Endothelial cell of umbilical vein (primary cell): ENCODE measurements at regions not wholly inside any gene's neighbourhood (a gene's known extent, or its start where the extent isn't known, plus 50 kb on each side); places are given as distances from the start of the nearest gene placed in this dataset.

Experiments used
- BruUV-seq: library from RNA; stranded (reverse); fragments of 400-500 nt; replicated peaks from 2 replicates; lab custom pipeline; 2021; lab: Mats Ljungman, UMichigan
- CTCF ChIA-PET: fragments of 300-600, 350-600 bp; sonication (Branson Sonifier 250); formaldehyde crosslinking; loops from one replicate; lab custom pipeline; 2021; ENCODE audit warnings: antibody characterized with exemption, inconsistent platforms; lab: Charles Lee
- POLR2A ChIA-PET: fragments of 300-600, 350-600 bp; sonication (Branson Sonifier 250); formaldehyde crosslinking; loops from one replicate; lab custom pipeline; 2021; ENCODE audit warnings: antibody characterized with exemption, inconsistent platforms; lab: Charles Lee
- DNase-seq: peaks from one replicate; pipeline ENCODE4 v3.0.0-alpha.2; 2011; ENCODE audit warnings: low read depth, low spot score
- FAIRE-seq: peaks from 2 replicates; lab custom pipeline; 2011; peaks lifted over from hg19 to GRCh38; lab: Jason Lieb, UNC
- H2AFZ ChIP-seq: 2 replicates; pipeline ENCODE4 v1.6.0; 2012; ENCODE audit warnings: low read depth, low read length, control low read depth, inconsistent platforms
- H3K27ac ChIP-seq: 2 replicates; pipeline ENCODE4 v1.5.1; 2011; ENCODE audit warnings: low read depth, mild to moderate bottlenecking, control low read depth, low read length, moderate library complexity; ENCODE audit not compliant: insufficient read depth
- H3K27me3 ChIP-seq, 2 experiments: 2 replicates each; pipeline versions ENCODE4 v1.6.0 to v1.6.1; 2011; ENCODE audit warnings: low read length in 2 of 2, mixed read lengths in 1 of 2; ENCODE audit not compliant: control insufficient read depth in 2 of 2, insufficient read depth in 2 of 2
- H3K36me3 ChIP-seq, 2 experiments: 2 replicates in 1 of 2; 3 replicates in 1 of 2; pipeline ENCODE4 v1.5.1; 2011; ENCODE audit warnings: low read length in 2 of 2, mild to moderate bottlenecking in 1 of 2, moderate library complexity in 1 of 2; ENCODE audit not compliant: control insufficient read depth in 2 of 2, insufficient read depth in 2 of 2; ENCODE audit errors: extremely low read depth in 1 of 2
- H3K4me1 ChIP-seq: 3 replicates; pipeline ENCODE4 v1.5.1; 2011; ENCODE audit warnings: mild to moderate bottlenecking, low read length; ENCODE audit not compliant: control insufficient read depth, insufficient read depth; ENCODE audit errors: extremely low read depth
- H3K4me2 ChIP-seq: 2 replicates; pipeline ENCODE4 v1.6.1; 2011; ENCODE audit warnings: low read length, control low read depth, mixed read lengths; ENCODE audit not compliant: insufficient read depth
- H3K4me3 ChIP-seq, 3 experiments: fragments of 200-600 bp in 1 of 3; sonication (generic), shearing (Covaris generic) in 1 of 3; replicated peaks in 1 of 3; 2 replicates each; pipeline ENCODE4 v1.5.1; 2011 to 2016; ENCODE audit warnings: control low read depth in 3 of 3, low read length in 3 of 3, mild to moderate bottlenecking in 2 of 3, inconsistent platforms in 1 of 3, low read depth in 1 of 3, moderate library complexity in 1 of 3; ENCODE audit not compliant: insufficient read depth in 1 of 3
- H3K79me2 ChIP-seq: 2 replicates; pipeline ENCODE4 v1.6.0; 2012; ENCODE audit warnings: low read length, inconsistent platforms; ENCODE audit not compliant: control insufficient read depth, insufficient read depth
- H3K9ac ChIP-seq: replicated peaks from 2 replicates; pipeline ENCODE3; 2011; ENCODE audit warnings: low read length, control low read depth; ENCODE audit not compliant: insufficient read depth; ENCODE audit errors: extremely low read depth
- H3K9me1 ChIP-seq: replicated peaks from 3 replicates; pipeline ENCODE4 v1.6.0; 2011; ENCODE audit warnings: mild to moderate bottlenecking, low read length; ENCODE audit not compliant: control insufficient read depth, insufficient read depth; ENCODE audit errors: extremely low read depth
- H3K9me3 ChIP-seq: replicated peaks from 2 replicates; pipeline ENCODE4 v1.5.1; 2012; ENCODE audit warnings: low read length, inconsistent platforms; ENCODE audit not compliant: control insufficient read depth, insufficient read depth
- H4K20me1 ChIP-seq: replicated peaks from 2 replicates; pipeline ENCODE3; 2011; ENCODE audit warnings: mild to moderate bottlenecking, low read length; ENCODE audit not compliant: control insufficient read depth, insufficient read depth; ENCODE audit errors: extremely low read depth
- CTCF ChIP-seq, 2 donors: IDR thresholded peaks; 1 replicate in 1 of 2; 2 replicates in 1 of 2; pipeline ENCODE4 v1.5.1; 2011; ENCODE audit warnings: low read length in 2 of 2, mild to moderate bottlenecking in 2 of 2, moderate library complexity in 2 of 2, control low read depth in 1 of 2, inconsistent platforms in 1 of 2, low read depth in 1 of 2; ENCODE audit not compliant: insufficient read depth in 1 of 2; ENCODE audit errors: extremely low read depth in 1 of 2
- EZH2 ChIP-seq: IDR thresholded peaks from 2 replicates; pipeline ENCODE4 v1.6.1; 2012; ENCODE audit warnings: borderline replicate concordance, low read depth, mild to moderate bottlenecking, moderate library complexity, low read length, inconsistent platforms; ENCODE audit not compliant: severe bottlenecking
- FOS ChIP-seq: IDR thresholded peaks from 2 replicates; pipeline ENCODE4 v1.6.1; 2011; ENCODE audit warnings: mild to moderate bottlenecking, low read length, moderate library complexity, borderline replicate concordance; ENCODE audit not compliant: insufficient read depth
- GATA2 ChIP-seq: IDR thresholded peaks from 2 replicates; pipeline ENCODE4 v1.7.0; 2011; ENCODE audit warnings: low read depth, mild to moderate bottlenecking, moderate library complexity, mixed read lengths, low read length; ENCODE audit not compliant: insufficient read length, insufficient read depth
- JUN ChIP-seq: IDR thresholded peaks from 2 replicates; pipeline ENCODE4 v1.6.1; 2011; ENCODE audit warnings: borderline replicate concordance, low read depth; ENCODE audit not compliant: insufficient read length, insufficient read depth
- MAX ChIP-seq: IDR thresholded peaks from 2 replicates; pipeline ENCODE4 v1.6.1; 2011; ENCODE audit not compliant: insufficient read depth, insufficient read length
- MYC ChIP-seq: IDR thresholded peaks from one replicate; pipeline ENCODE4 v1.6.1; 2011; ENCODE audit warnings: mild to moderate bottlenecking, low read depth, low read length
- POLR2A ChIP-seq: IDR thresholded peaks from 2 replicates; pipeline ENCODE4 v1.6.1; 2012; ENCODE audit warnings: low read depth, mild to moderate bottlenecking, control low read depth, low read length
- POLR2AphosphoS5 ChIP-seq: IDR thresholded peaks from 2 replicates; pipeline ENCODE4 v1.6.1; 2012; ENCODE audit warnings: low read depth, mild to moderate bottlenecking, control low read depth, low read length, moderate library complexity; ENCODE audit not compliant: insufficient read depth
- dilution Hi-C: fragments of 300-500 bp; cut with MboI; formaldehyde crosslinking; loops from one replicate; pipeline ENCODE4 v1.15.0; 2019; ENCODE audit warnings: low sequenced_read_pairs; ENCODE audit not compliant: extremely low pct_ligation_motif_present
- intact Hi-C: fragments of 100-400 bp; cut with micrococcal nuclease; formaldehyde crosslinking; loops from one replicate; pipeline ENCODE4 v1.10.0; 2022

GRCh38 chr11:54944211-54944610 is 237.6 kb downstream of the OR4A5 start:
- no peak overlapping the region for H3K9ac ChIP-seq
- H3K9me3 ChIP-seq, result peaks cover 3% of the 10 kb centered on the region
- H3K27ac ChIP-seq, result no peak overlapping the region
- no peaks in the 10 kb centered on the region for H3K27me3 ChIP-seq
- no peaks in the 10 kb centered on the region for H4K20me1 ChIP-seq
- no peaks in the 10 kb centered on the region for H3K79me2 ChIP-seq
- ChIA-PET POLR2A (no interaction called here), CTCF (no interaction called here)
- FAIRE-seq (no peak), DNase-seq (no peak)
- H3K4me2 ChIP-seq, result no peak overlapping the region
- BruUV-seq, result no TSS peak
- TF ChIP-seq POLR2AphosphoS5, result no peak
- TF ChIP-seq JUN, result no peak
- TF ChIP-seq MAX, result no peak
- TF ChIP-seq CTCF (IDR thresholded peaks at IDR 0.05; ENCODE audit: extremely low read depth in 1 of 2, insufficient read depth in 1 of 2, low read depth in 1 of 2, low read length in 2 of 2), result no peak
- no peak for TF ChIP-seq GATA2
- no peak for TF ChIP-seq FOS
- no peak for TF ChIP-seq POLR2A
- no peak for TF ChIP-seq MYC
- TF ChIP-seq EZH2, result no peak
- no peak overlapping the region for H2AFZ ChIP-seq
- dilution Hi-C loops (no loop called here), intact Hi-C loops (no loop called here)
- no peaks in the 10 kb centered on the region for H3K4me1 ChIP-seq
- H3K9me1 ChIP-seq, result no peaks in the 10 kb centered on the region
- no peaks in the 10 kb centered on the region for H3K36me3 ChIP-seq
- H3K4me3 ChIP-seq, result no peak overlapping the region
